ENCODE measurements at regions not wholly inside any gene's neighbourhood (a gene's known extent, or its start where the extent isn't known, plus 50 kb on each side); places are given as distances from the start of the nearest gene placed in this dataset.

DNA sequence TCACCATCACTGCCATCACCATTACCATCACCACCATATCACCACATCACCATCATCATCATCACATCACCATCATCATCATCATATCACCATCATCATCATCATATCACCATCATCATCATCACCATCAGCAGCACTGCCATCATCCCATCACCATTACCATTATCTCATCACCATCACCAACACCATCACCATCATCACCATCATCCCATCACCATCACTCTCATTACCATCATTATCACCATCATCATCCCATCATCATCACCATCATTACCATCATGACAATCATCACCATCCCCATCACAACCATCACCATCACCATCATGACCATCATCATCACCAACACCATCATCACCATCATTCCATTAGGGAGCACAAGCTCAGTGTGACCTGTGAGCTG lies 318.0 kb downstream of the ADGRD1 start:
- TF ChIP-seq POLR2A (IDR thresholded peaks at IDR 0.05) = no peak
- TF ChIP-seq, protein P1, sequence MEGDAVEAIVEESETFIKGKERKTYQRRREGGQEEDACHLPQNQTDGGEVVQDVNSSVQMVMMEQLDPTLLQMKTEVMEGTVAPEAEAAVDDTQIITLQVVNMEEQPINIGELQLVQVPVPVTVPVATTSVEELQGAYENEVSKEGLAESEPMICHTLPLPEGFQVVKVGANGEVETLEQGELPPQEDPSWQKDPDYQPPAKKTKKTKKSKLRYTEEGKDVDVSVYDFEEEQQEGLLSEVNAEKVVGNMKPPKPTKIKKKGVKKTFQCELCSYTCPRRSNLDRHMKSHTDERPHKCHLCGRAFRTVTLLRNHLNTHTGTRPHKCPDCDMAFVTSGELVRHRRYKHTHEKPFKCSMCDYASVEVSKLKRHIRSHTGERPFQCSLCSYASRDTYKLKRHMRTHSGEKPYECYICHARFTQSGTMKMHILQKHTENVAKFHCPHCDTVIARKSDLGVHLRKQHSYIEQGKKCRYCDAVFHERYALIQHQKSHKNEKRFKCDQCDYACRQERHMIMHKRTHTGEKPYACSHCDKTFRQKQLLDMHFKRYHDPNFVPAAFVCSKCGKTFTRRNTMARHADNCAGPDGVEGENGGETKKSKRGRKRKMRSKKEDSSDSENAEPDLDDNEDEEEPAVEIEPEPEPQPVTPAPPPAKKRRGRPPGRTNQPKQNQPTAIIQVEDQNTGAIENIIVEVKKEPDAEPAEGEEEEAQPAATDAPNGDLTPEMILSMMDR (IDR thresholded peaks at IDR 0.05) = no peak
